A549 (cell line): ENCODE measurements at regions not wholly inside any gene's neighbourhood (a gene's known extent, or its start where the extent isn't known, plus 50 kb on each side); places are given as distances from the start of the nearest gene placed in this dataset.

Source experiments
- ATAC-seq, 2 experiments: fragments of 200-7000 bp in 1 of 2; fragments of >200 bp in 1 of 2; cut with Nextera tagmentation in 1 of 2; cut with Tn5 transposase in 1 of 2; 3 replicates each; pipeline versions ENCODE4 v1.8.0 to v1.9.1; 2018 to 2020; ENCODE audit warnings: mild to moderate bottlenecking in 1 of 2, moderate library complexity in 1 of 2
- CTCF ChIA-PET: fragments of 300-600 bp; sonication (Branson Sonifier 250); formaldehyde crosslinking; extraction: SDS; loops from one replicate; lab custom pipeline; 2021; ENCODE audit warnings: antibody characterized with exemption, inconsistent platforms; lab: Yijun Ruan, JAX
- POLR2A ChIA-PET: fragments of 350-600 bp; formaldehyde crosslinking; extraction: SDS; loops from one replicate; lab custom pipeline; 2021; ENCODE audit warnings: antibody characterized with exemption, inconsistent platforms; lab: Yijun Ruan, JAX
- DNase-seq, 2 experiments: peaks; one replicate each; pipeline versions ENCODE4 v3.0.0 to v3.0.0-alpha.2; 2011 to 2016; ENCODE audit warnings: low read depth in 1 of 2, low spot score in 1 of 2
- FAIRE-seq: peaks from 2 replicates; lab custom pipeline; 2011; peaks lifted over from hg19 to GRCh38; lab: Jason Lieb, UNC
- H3K27ac ChIP-seq, 2 experiments: fragments of >200 bp; sonication (Bioruptor Twin); formaldehyde crosslinking; 3 replicates each; pipeline ENCODE4 v1.5.1; 2016 to 2017
- H3K4me1 ChIP-seq: fragments of >200 bp; sonication (Bioruptor Twin); formaldehyde crosslinking; 3 replicates; pipeline ENCODE4 v1.6.1; 2016
- H3K4me2 ChIP-seq: fragments of >200 bp; sonication (Bioruptor Twin); formaldehyde crosslinking; 3 replicates; pipeline ENCODE4 v1.6.1; 2016
- H3K4me3 ChIP-seq: fragments of >200 bp; sonication (Bioruptor Twin); formaldehyde crosslinking; 3 replicates; pipeline ENCODE4 v1.5.1; 2016
- H3K9me3 ChIP-seq: fragments of >200 bp; sonication (Bioruptor Twin); formaldehyde crosslinking; 3 replicates; pipeline ENCODE4 v1.6.1; 2016
- CBX2 ChIP-seq: fragments of 200-600 bp; sonication (generic); IDR thresholded peaks from 2 replicates; pipeline ENCODE4 v1.6.1; 2016; ENCODE audit warnings: low read depth, mild to moderate bottlenecking, borderline replicate concordance
- CHD4 ChIP-seq: fragments of 200-600 bp; sonication (generic); IDR thresholded peaks from 2 replicates; pipeline ENCODE4 v1.6.1; 2016; ENCODE audit warnings: antibody characterized with exemption, mild to moderate bottlenecking, borderline replicate concordance
- CTCF ChIP-seq: fragments of >200 bp; sonication (Bioruptor Twin); formaldehyde crosslinking; IDR thresholded peaks from 3 replicates; pipeline ENCODE4 v1.5.1; 2016
- E2F6 ChIP-seq: IDR thresholded peaks from 2 replicates; pipeline ENCODE4 v1.6.1; 2012; ENCODE audit warnings: low read depth, borderline replicate concordance
- EHF ChIP-seq: fragments of 250-450 bp; sonication (Bioruptor Pico); IDR thresholded peaks from 2 replicates; pipeline ENCODE4 v1.5.0; 2020; ENCODE audit warnings: mild to moderate bottlenecking
- ESRRA ChIP-seq: fragments of 150-350 bp; IDR thresholded peaks from 2 replicates; pipeline ENCODE4 v1.6.1; 2014; ENCODE audit warnings: mild to moderate bottlenecking, low read length, borderline replicate concordance
- FOXS1 ChIP-seq: fragments of 250-450 bp; sonication (Bioruptor Pico); IDR thresholded peaks from 2 replicates; pipeline ENCODE4 v1.5.0; 2020; ENCODE audit warnings: mild to moderate bottlenecking, moderate library complexity
- GATA3 ChIP-seq: IDR thresholded peaks from 2 replicates; pipeline ENCODE4 v1.6.1; 2012; ENCODE audit warnings: borderline replicate concordance
- HDAC2 ChIP-seq: fragments of 200-600 bp; sonication (generic); IDR thresholded peaks from 2 replicates; pipeline ENCODE4 v1.6.1; 2016
- HES2 ChIP-seq: fragments of >200 bp; sonication (Bioruptor Twin); formaldehyde crosslinking; IDR thresholded peaks from 2 replicates; pipeline ENCODE4 v1.6.1; 2016
- HMGXB4 ChIP-seq: fragments of 250-450 bp; sonication (Bioruptor Pico); IDR thresholded peaks from 2 replicates; pipeline ENCODE4 v1.5.0; 2021; ENCODE audit warnings: mild to moderate bottlenecking, moderate library complexity, borderline replicate concordance
- HOXA7 ChIP-seq: fragments of 250-450 bp; sonication (Bioruptor Pico); IDR thresholded peaks from 2 replicates; pipeline ENCODE4 v1.5.0; 2020; ENCODE audit warnings: mild to moderate bottlenecking, moderate library complexity
- MAX ChIP-seq: IDR thresholded peaks from 2 replicates; pipeline ENCODE4 v1.6.1; 2012
- NFE2L2 ChIP-seq: fragments of 150-350 bp; conservative IDR thresholded peaks from 2 replicates; pipeline ENCODE4 v1.6.1; 2014; ENCODE audit warnings: low read length
- NR3C1 ChIP-seq: fragments of >200 bp; sonication (Bioruptor Twin); formaldehyde crosslinking; IDR thresholded peaks from 3 replicates; pipeline ENCODE4 v1.6.1; 2017
- PHF8 ChIP-seq: fragments of 200-600 bp; sonication (generic); IDR thresholded peaks from 2 replicates; pipeline ENCODE4 v1.6.1; 2016; ENCODE audit warnings: low read depth, mild to moderate bottlenecking, antibody characterized with exemption, moderate library complexity, borderline replicate concordance
- POLR2AphosphoS2 ChIP-seq: conservative IDR thresholded peaks from 2 replicates; pipeline ENCODE4 v1.6.1; 2012; ENCODE audit warnings: low read length, improper control_type of control experiment, inconsistent platforms
- RAD21 ChIP-seq, 2 experiments: fragments of >200 bp in 1 of 2; sonication (Bioruptor Twin) in 1 of 2; formaldehyde crosslinking in 1 of 2; IDR thresholded peaks in 1 of 2; conservative IDR thresholded peaks in 1 of 2; 2 replicates in 1 of 2; 3 replicates in 1 of 2; pipeline ENCODE4 v1.6.1; 2012 to 2018; ENCODE audit warnings: inconsistent platforms in 1 of 2
- RARB ChIP-seq: fragments of 250-450 bp; sonication (Bioruptor Pico); IDR thresholded peaks from 2 replicates; pipeline ENCODE4 v1.8.0; 2021; ENCODE audit warnings: mild to moderate bottlenecking, moderate library complexity
- RCOR1 ChIP-seq: fragments of 150-350 bp; IDR thresholded peaks from 2 replicates; pipeline ENCODE4 v1.6.1; 2014; ENCODE audit warnings: antibody characterized with exemption, low read length, low read depth
- REST ChIP-seq: fragments of 200-600 bp; sonication (generic); IDR thresholded peaks from 2 replicates; pipeline ENCODE4 v1.6.1; 2016; ENCODE audit warnings: antibody characterized with exemption, mild to moderate bottlenecking, moderate library complexity
- SMC3 ChIP-seq: fragments of >200 bp; sonication (Bioruptor Twin); formaldehyde crosslinking; IDR thresholded peaks from 3 replicates; pipeline ENCODE4 v1.6.1; 2018; ENCODE audit warnings: inconsistent platforms
- TP53 ChIP-seq: fragments of 250-450 bp; sonication (Bioruptor Pico); IDR thresholded peaks from 2 replicates; pipeline ENCODE4 v1.5.0; 2021; ENCODE audit warnings: mild to moderate bottlenecking, moderate library complexity
- ZNF302 ChIP-seq: fragments of 250-450 bp; sonication (Bioruptor Pico); IDR thresholded peaks from 2 replicates; pipeline ENCODE4 v1.9.0; 2021; ENCODE audit warnings: inconsistent platforms, mild to moderate bottlenecking, moderate library complexity
- WGBS: methylation state at CpG from one replicate; pipeline ENCODE4 v1.1.6; 2017; ENCODE audit errors: missing lambda C conversion rate; 5-methylcytosine and 5-hydroxymethylcytosine counted together

- Histone ChIP-seq H3K27ac (no peak overlapping the region), H3K4me1 (no peaks in the 10 kb centered on the region), H3K4me2 (no peak overlapping the region), H3K9me3 (no peaks in the 10 kb centered on the region), H3K4me3 (no peak overlapping the region)
- WGBS = 63% methylated on average over 2 of the region's 2 CpGs
- FAIRE-seq (no peak), DNase-seq (no peak), ATAC-seq (no peak)
- ChIA-PET CTCF (no interaction called here), POLR2A (no interaction called here)
- no peak for TF ChIP-seq CTCF
- no peak for TF ChIP-seq CBX2
- TF ChIP-seq RARB (CRISPR knock-in tag) = no peak
- no peak for TF ChIP-seq HMGXB4 (CRISPR knock-in tag)
- TF ChIP-seq PHF8 = no peak
- TF ChIP-seq CHD4 = no peak
- TF ChIP-seq HDAC2 = no peak
- TF ChIP-seq NFE2L2 = no peak
- TF ChIP-seq RCOR1 = no peak
- no peak for TF ChIP-seq NR3C1
- TF ChIP-seq EHF (CRISPR knock-in tag) = no peak
- TF ChIP-seq POLR2AphosphoS2 = no peak
- no peak for TF ChIP-seq TP53 (CRISPR knock-in tag)
- TF ChIP-seq FOXS1 = no peak
- no peak for TF ChIP-seq ESRRA
- no peak for TF ChIP-seq HOXA7 (CRISPR knock-in tag)
- TF ChIP-seq SMC3 = no peak
- no peak for TF ChIP-seq REST
These were observed 95.0 kb downstream of the KLF12 start for GRCh38 chr13:74039154-74039553.

GRCh38 chr13:74037762-74038161 is 96.4 kb downstream of the KLF12 start:
- Histone ChIP-seq H3K4me2 (no peak overlapping the region), H3K9me3 (no peaks in the 10 kb centered on the region), H3K4me3 (no peak overlapping the region), H3K4me1 (no peaks in the 10 kb centered on the region), H3K27ac (no peak overlapping the region)
- no peak for DNase-seq
- TF ChIP-seq E2F6 = no peak
- TF ChIP-seq ZNF302 = no peak
- TF ChIP-seq GATA3 = no peak
- TF ChIP-seq HES2 = no peak
- TF ChIP-seq RAD21 (conservative IDR thresholded peaks at IDR 0.05 in 1 of 2, IDR thresholded peaks at IDR 0.05 in 1 of 2) = no peak
- no peak for TF ChIP-seq MAX
- no peak for TF ChIP-seq RCOR1
- no peak for FAIRE-seq
- CTCF ChIA-PET = no interaction called here
- no peak for ATAC-seq
- POLR2A ChIA-PET = no interaction called here
